KOPT-K1 (cell line): ENCODE measurements at regions not wholly inside any gene's neighbourhood (a gene's known extent, or its start where the extent isn't known, plus 50 kb on each side); places are given as distances from the start of the nearest gene placed in this dataset.

Source experiments
- H3K27ac ChIP-seq: fragments of 200-600 bp; sonication (generic); 2 replicates; pipeline ENCODE4 v1.5.1; 2016; ENCODE audit warnings: antibody characterized with exemption, mild to moderate bottlenecking, low read depth, low read length; ENCODE audit not compliant: poor library complexity, severe bottlenecking
- H3K36me3 ChIP-seq: fragments of 200-600 bp; sonication (generic); 2 replicates; pipeline ENCODE4 v1.5.1; 2017; ENCODE audit warnings: antibody characterized with exemption, mild to moderate bottlenecking, low read length, moderate library complexity; ENCODE audit not compliant: insufficient read depth
- H3K9me3 ChIP-seq: fragments of 200-600 bp; sonication (generic); 2 replicates; pipeline ENCODE4 v1.5.1; 2017; ENCODE audit warnings: antibody characterized with exemption, low read length, mild to moderate bottlenecking; ENCODE audit not compliant: insufficient read depth, poor library complexity, severe bottlenecking

GRCh38 chr12:115619061-115619460 lies 658.4 kb downstream of the MED13L start:
- Histone ChIP-seq H3K27ac (no peak overlapping the region), H3K36me3 (no peaks in the 10 kb centered on the region)

GRCh38 chr12:115618105-115618504 lies 659.4 kb downstream of the MED13L start:
- peaks cover 5% of the 10 kb centered on the region for H3K9me3 ChIP-seq
- no peak overlapping the region for H3K27ac ChIP-seq
- no peaks in the 10 kb centered on the region for H3K36me3 ChIP-seq

More at GRCh38 chr12:115619061-115619460, 658.4 kb downstream of the MED13L start:
- H3K9me3 ChIP-seq: peaks cover 5% of the 10 kb centered on the region

- no peak overlapping the region for H3K27ac ChIP-seq
- H3K36me3 ChIP-seq: no peaks in the 10 kb centered on the region
- peaks cover 5% of the 10 kb centered on the region for H3K9me3 ChIP-seq
Observed at GRCh38 chr12:115617391-115617790, 660.1 kb downstream of the MED13L start.

GRCh38 chr12:115611477-115611876 lies 666.0 kb downstream of the MED13L start:
- no peaks in the 10 kb centered on the region for H3K9me3 ChIP-seq
- H3K27ac ChIP-seq: no peak overlapping the region
- H3K36me3 ChIP-seq: no peaks in the 10 kb centered on the region

GRCh38 chr12:115609347-115609746 lies 668.1 kb downstream of the MED13L start:
- Histone ChIP-seq H3K9me3 (no peaks in the 10 kb centered on the region), H3K27ac (no peak overlapping the region), H3K36me3 (no peaks in the 10 kb centered on the region)

- Histone ChIP-seq H3K36me3 (no peaks in the 10 kb centered on the region), H3K9me3 (no peaks in the 10 kb centered on the region), H3K27ac (no peak overlapping the region)
Observed at GRCh38 chr12:115606040-115606439, 671.5 kb downstream of the MED13L start.

- Histone ChIP-seq H3K9me3 (no peaks in the 10 kb centered on the region), H3K36me3 (no peaks in the 10 kb centered on the region), H3K27ac (no peak overlapping the region)
Observed at GRCh38 chr12:115598871-115599811, 678.4 kb downstream of the MED13L start.

- Histone ChIP-seq H3K36me3 (no peaks in the 10 kb centered on the region), H3K9me3 (no peaks in the 10 kb centered on the region), H3K27ac (no peak overlapping the region)
Observed at GRCh38 chr12:115597157-115597712, 680.3 kb downstream of the MED13L start.

GRCh38 chr12:115588131-115588530 lies 689.4 kb downstream of the MED13L start:
- H3K9me3 ChIP-seq: no peaks in the 10 kb centered on the region
- H3K27ac ChIP-seq: no peak overlapping the region
- no peaks in the 10 kb centered on the region for H3K36me3 ChIP-seq

- Histone ChIP-seq H3K27ac (no peak overlapping the region), H3K36me3 (no peaks in the 10 kb centered on the region), H3K9me3 (no peaks in the 10 kb centered on the region)
Observed at GRCh38 chr12:115584156-115584555, 693.3 kb downstream of the MED13L start.

- no peaks in the 10 kb centered on the region for H3K36me3 ChIP-seq
- H3K9me3 ChIP-seq: no peaks in the 10 kb centered on the region
- no peak overlapping the region for H3K27ac ChIP-seq
Observed at GRCh38 chr12:115583591-115583990, 693.9 kb downstream of the MED13L start.

- H3K27ac ChIP-seq: no peak overlapping the region
- H3K36me3 ChIP-seq: no peaks in the 10 kb centered on the region
- no peaks in the 10 kb centered on the region for H3K9me3 ChIP-seq
Observed at GRCh38 chr12:115577401-115577800, 700.1 kb downstream of the MED13L start.

GRCh38 chr12:115574826-115575225 lies 702.7 kb downstream of the MED13L start:
- no peak overlapping the region for H3K27ac ChIP-seq

GRCh38 chr12:115572440-115572839 lies 705.1 kb downstream of the MED13L start:
- Histone ChIP-seq H3K36me3 (no peaks in the 10 kb centered on the region), H3K27ac (no peak overlapping the region), H3K9me3 (no peaks in the 10 kb centered on the region)

More at GRCh38 chr12:115574826-115575225, 702.7 kb downstream of the MED13L start:
- Histone ChIP-seq H3K36me3 (no peaks in the 10 kb centered on the region), H3K9me3 (no peaks in the 10 kb centered on the region)

GRCh38 chr12:115571446-115571845 lies 706.0 kb downstream of the MED13L start:
- Histone ChIP-seq H3K9me3 (no peaks in the 10 kb centered on the region), H3K27ac (no peak overlapping the region)

More at GRCh38 chr12:115571446-115571845, 706.0 kb downstream of the MED13L start:
- H3K36me3 ChIP-seq: no peaks in the 10 kb centered on the region
